ENCODE measurements at regions not wholly inside any gene's neighbourhood (a gene's known extent, or its start where the extent isn't known, plus 50 kb on each side); places are given as distances from the start of the nearest gene placed in this dataset.

GRCh38 chr7:47148536-47149207 is 433.2 kb downstream of the TNS3 start:
- no peak overlapping the region for H3K27ac ChIP-seq
- TF ChIP-seq CTCF (IDR thresholded peaks at IDR 0.05), result no peak
- TF ChIP-seq POLR2A (IDR thresholded peaks at IDR 0.05), result no peak
- no peaks in the 10 kb centered on the region for H3K9me3 ChIP-seq (replicated peaks in 1 of 3)
- WGBS, 4 donors, result 57 to 61% (median 59%) methylated on average over 5 of the region's 5 CpGs
- H3K27me3 ChIP-seq, result no peaks in the 10 kb centered on the region
- intact Hi-C loops (cut with DNase I), result no loop called here
- no peak overlapping the region for H3K4me3 ChIP-seq
- DNase-seq, result no peak
- no peaks in the 10 kb centered on the region for H3K36me3 ChIP-seq (replicated peaks in 1 of 2)
- H3K4me1 ChIP-seq (replicated peaks in 1 of 2), result peaks cover 0 to 4% of the 10 kb centered on the region in 2 donors

- intact Hi-C loops (cut with DNase I), result no loop called here
- no peaks in the 10 kb centered on the region for H3K4me1 ChIP-seq (replicated peaks in 1 of 2)
- WGBS, 4 donors, result 43 to 71% (median 55%) methylated on average over 3 of the region's 3 CpGs
- H3K27me3 ChIP-seq, result no peaks in the 10 kb centered on the region
- no peak overlapping the region for H3K27ac ChIP-seq
- no peaks in the 10 kb centered on the region for H3K36me3 ChIP-seq (replicated peaks in 1 of 2)
- peak in 1 of 7 donors; percentile 2 for DNase-seq
- TF ChIP-seq POLR2A (IDR thresholded peaks at IDR 0.05) (no peak), CTCF (IDR thresholded peaks at IDR 0.05) (no peak)
- H3K4me3 ChIP-seq, result no peak overlapping the region
- H3K9me3 ChIP-seq (replicated peaks in 1 of 3), result no peaks in the 10 kb centered on the region
Measured at GRCh38 chr7:47147213-47147631, 434.7 kb downstream of the TNS3 start.

GRCh38 chr7:47145982-47146381 is 435.9 kb downstream of the TNS3 start:
- Histone ChIP-seq H3K36me3 (replicated peaks in 1 of 2) (no peaks in the 10 kb centered on the region), H3K4me1 (replicated peaks in 1 of 2) (no peaks in the 10 kb centered on the region), H3K4me3 (no peak overlapping the region), H3K27ac (no peak overlapping the region), H3K27me3 (no peaks in the 10 kb centered on the region), H3K9me3 (replicated peaks in 1 of 3) (no peaks in the 10 kb centered on the region)
- intact Hi-C loops (cut with DNase I), result no loop called here
- 37 to 93% (median 89%) methylated on average over 1 of the region's 1 CpG for WGBS, 4 donors
- TF ChIP-seq CTCF (IDR thresholded peaks at IDR 0.05) (no peak), POLR2A (IDR thresholded peaks at IDR 0.05) (no peak)
- no peak for DNase-seq

DNA sequence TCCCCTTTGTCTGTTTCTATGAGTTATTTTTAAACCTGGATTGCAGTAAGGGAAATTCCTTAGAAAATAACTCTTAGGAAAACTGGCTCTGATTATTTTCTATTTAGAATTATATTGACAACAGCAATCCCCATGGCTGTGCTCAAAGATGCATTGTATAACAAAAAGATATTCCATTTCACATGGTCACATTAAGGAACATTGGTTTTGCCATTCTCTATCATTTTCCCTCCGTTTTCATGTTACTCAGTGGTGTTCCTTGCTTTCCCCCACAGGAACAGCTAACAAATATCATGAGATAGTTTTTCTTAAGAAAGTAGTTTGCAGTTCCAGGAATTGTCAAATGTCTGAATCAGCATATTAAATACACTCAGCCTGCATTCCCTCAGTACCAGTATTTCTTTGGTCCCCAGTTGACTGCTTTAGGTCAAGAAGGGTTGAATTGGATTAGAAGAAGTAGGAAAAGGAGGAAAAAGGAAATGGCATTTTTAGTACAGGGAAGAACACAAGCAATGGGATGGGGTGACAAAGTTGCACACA is 436.7 kb downstream of the TNS3 start:
- H3K9me3 ChIP-seq (replicated peaks in 1 of 3), result no peaks in the 10 kb centered on the region
- TF ChIP-seq CTCF (IDR thresholded peaks at IDR 0.05), result no peak
- TF ChIP-seq POLR2A (IDR thresholded peaks at IDR 0.05), result no peak
- no peak overlapping the region for H3K4me3 ChIP-seq
- WGBS, 4 donors, result 50 to 62% (median 58%) methylated on average over 1 of the region's 1 CpG
- no peak overlapping the region for H3K27ac ChIP-seq
- H3K4me1 ChIP-seq (replicated peaks in 1 of 2), result no peaks in the 10 kb centered on the region
- H3K36me3 ChIP-seq (replicated peaks in 1 of 2), result no peaks in the 10 kb centered on the region
- intact Hi-C loops (cut with DNase I), result no loop called here
- DNase-seq, result no peak
- H3K27me3 ChIP-seq, result no peaks in the 10 kb centered on the region

Measured in adrenal gland (tissue), 9 donors.